ENCODE measurements at regions not wholly inside any gene's neighbourhood (a gene's known extent, or its start where the extent isn't known, plus 50 kb on each side); places are given as distances from the start of the nearest gene placed in this dataset.

GRCh38 chr5:3058942-3059341 is 307.5 kb upstream of the IRX2 start:
- TF ChIP-seq CTCF (conservative IDR thresholded peaks at IDR 0.05 in 1 of 2, IDR thresholded peaks at IDR 0.05 in 1 of 2; ENCODE audit: low read depth in 1 of 2, low read length in 2 of 2) (no peak), EZH2 (IDR thresholded peaks at IDR 0.05; ENCODE audit: low read length, missing control alignments) (no peak)
